ENCODE measurements at regions not wholly inside any gene's neighbourhood (a gene's known extent, or its start where the extent isn't known, plus 50 kb on each side); places are given as distances from the start of the nearest gene placed in this dataset.

- TF ChIP-seq CTCF (conservative IDR thresholded peaks at IDR 0.05; ENCODE audit: low read length) (no peak), EZH2phosphoT487 (IDR thresholded peaks at IDR 0.05; ENCODE audit: borderline replicate concordance, low read depth, low read length) (no peak)
Measured at GRCh38 chr7:94212160-94212559, 182.5 kb upstream of the COL1A2 start.

Measured in OCI-LY7 (cell line).